HG03520 (cell line): ENCODE measurements at regions not wholly inside any gene's neighbourhood (a gene's known extent, or its start where the extent isn't known, plus 50 kb on each side); places are given as distances from the start of the nearest gene placed in this dataset.

Experiments
- ATAC-seq: cut with Tn5 transposase; IDR thresholded peaks from one replicate; pipeline ENCODE4 v1.9.1; 2021; ENCODE audit warnings: mild to moderate bottlenecking, moderate library complexity; ENCODE audit not compliant: unreplicated experiment

DNA sequence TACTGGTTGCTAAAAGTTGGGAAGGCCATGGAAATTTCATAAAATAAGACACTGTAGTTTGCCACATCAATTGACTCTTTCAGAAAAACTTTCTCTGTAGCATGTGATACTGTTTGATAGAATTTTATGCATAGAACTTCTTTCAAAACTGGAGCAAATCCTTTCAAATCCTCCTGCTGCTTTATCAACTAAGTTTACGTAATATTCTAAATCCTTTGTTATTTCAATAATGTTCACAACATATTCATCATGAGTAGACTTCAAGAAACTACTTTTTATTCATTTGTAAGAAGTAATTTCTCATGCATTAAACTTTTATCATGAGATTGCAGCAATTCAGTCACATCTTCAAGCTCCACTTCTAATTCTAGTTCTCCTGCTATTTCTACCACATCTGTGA lies 199.3 kb downstream of the PCDH18 start:
- no peak for ATAC-seq

DNA sequence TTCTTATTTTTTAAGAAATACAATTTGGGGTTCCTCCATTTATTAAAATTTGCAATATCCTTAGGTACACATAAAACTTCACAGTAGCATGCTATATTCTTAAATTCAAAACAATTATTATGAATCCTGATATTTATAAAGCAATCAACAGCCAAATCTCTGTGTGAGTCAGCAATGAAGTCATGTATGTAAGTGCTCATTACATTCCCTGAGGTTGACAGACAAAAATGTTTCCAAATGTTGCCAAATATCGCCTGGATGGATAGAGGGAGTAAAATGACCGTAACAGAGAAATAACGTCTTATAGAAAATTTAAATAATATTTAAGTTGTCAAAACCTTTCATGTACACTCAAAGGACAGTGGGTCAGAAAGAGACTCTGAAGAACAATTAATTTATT lies 220.0 kb downstream of the PCDH18 start:
- ATAC-seq, result no peak

DNA sequence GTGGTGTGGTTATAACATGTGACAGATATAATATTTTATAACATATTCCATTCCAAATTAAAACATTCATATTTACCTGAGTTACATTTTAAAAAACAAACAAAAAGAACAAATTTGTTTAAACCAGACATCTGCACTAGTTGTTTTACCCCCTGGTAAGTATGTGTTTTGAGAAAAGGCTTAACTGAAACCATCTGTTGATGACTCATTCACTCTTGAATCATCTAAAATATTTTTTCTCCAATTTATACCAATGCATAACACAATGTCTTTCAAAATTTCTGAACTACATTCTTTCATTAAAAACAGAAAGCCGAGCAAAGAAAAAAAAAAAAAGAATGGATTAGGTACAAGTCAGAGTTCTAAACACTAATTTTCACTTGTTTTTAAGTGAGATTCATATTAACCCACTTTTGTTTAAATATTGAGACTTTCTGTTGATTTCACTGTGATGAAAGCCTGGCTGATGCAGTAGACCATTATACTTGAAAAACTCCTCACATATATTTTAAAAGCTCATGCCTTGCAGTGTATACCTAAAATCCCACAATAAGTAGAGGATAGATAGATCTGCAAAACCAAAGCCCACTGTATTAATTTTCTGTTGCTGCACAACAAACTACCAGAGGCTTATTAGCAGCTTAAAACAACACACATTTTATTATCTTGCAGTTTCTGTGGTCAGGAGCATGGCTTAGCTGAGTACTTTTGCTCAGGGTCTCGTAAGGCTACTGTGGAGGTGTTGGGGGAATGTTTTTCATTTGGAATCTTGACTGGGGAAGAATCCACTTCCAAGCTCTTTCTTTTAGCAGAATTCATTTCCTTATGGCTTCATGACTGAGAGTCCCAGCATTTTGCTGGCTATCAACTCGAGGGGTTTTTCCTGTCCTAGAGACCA lies 221.5 kb downstream of the PCDH18 start:
- ATAC-seq, result no peak

DNA sequence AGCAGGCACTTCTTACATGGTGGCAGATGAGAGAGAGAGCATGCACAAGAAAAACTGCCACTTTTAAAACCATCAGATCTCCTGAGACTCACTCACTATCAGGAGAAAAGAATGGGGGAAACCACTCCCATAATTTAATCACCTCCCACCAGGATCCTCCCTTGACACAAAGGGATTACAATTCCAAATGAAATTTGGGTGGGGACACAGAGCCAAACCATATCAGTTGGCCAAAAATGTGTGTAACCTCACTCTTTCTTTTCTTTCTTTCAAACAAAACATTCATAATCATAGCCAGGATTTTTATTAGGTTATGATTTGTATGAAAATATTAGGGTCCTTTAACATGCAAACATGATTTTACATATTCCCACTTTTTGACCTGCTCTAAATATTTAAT lies 222.1 kb downstream of the PCDH18 start:
- no peak for ATAC-seq

DNA sequence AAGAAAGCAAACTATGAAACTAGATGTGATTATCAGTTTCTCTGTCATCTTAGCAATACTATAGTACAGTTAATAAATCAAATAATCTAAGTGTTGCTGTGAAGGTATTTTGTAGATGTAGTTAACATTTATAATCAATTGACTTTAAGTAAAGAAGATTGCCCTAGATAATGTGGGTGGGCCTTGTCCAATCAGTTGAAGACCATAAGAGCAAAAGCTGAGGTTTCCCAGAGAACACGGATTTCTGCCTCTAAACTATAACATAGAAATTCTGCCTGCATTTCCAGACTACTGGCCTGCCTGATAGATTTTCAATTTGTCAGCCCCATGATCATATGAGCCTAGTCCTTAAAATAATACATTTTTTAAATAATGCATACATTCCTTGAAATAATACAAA lies 222.9 kb downstream of the PCDH18 start:
- ATAC-seq, result no peak

DNA sequence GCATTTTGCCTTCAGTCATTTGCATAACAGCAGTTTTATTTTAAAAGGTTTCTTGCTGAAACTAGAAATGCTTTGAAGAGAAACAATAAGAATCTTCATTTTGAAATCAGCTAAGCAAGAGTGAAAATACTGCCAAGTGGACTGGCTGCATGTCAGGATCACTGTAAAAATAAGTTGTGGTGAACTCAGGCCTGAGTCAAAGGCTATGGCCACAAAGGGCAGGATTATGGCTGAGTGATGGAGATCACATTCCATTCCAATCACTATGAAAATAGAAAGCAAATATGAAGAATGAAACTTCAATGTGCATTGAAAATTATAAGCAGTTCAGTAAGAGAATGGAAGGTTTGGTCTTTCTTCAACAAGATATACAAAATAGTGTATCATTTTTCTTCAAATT lies 224.5 kb downstream of the PCDH18 start:
- no peak for ATAC-seq

DNA sequence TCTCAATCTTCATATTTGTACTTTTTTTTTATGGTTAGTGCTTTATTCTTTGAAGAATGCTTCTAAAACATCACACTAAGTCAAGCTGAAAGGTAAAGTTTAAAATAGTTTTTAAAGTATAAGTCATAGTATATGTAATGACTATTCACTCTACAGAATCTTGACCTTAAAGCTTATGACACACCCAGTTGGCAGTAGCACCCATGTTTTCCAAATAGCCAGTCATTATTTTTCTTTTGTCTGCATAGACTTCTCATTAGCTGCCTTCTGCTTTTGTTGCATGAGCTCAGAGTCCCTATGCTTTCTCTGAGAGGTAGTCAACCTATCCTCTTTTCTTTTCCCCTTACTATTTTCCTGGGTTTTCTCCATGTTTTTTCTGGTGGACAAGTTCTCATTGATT lies 231.5 kb downstream of the PCDH18 start:
- ATAC-seq, result no peak

DNA sequence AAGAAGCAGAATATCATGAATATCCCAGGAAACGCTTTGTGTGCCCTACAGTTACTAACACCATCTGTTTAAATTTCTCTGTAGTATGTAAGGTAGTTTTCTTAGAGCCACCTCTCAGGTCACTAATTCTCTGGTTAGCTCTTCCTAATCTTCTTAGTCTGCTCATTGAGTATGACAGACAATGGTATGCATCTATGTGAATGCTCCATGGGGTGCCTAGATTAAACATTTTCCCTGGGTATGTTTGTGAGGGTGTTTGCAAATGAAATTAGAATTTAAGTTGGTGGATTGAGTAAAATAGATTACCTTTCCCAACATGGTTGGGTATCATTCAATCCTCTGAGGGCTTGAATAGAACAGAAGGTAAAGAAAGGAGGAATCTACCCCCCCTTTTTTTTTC lies 233.0 kb downstream of the PCDH18 start:
- ATAC-seq, result no peak

DNA sequence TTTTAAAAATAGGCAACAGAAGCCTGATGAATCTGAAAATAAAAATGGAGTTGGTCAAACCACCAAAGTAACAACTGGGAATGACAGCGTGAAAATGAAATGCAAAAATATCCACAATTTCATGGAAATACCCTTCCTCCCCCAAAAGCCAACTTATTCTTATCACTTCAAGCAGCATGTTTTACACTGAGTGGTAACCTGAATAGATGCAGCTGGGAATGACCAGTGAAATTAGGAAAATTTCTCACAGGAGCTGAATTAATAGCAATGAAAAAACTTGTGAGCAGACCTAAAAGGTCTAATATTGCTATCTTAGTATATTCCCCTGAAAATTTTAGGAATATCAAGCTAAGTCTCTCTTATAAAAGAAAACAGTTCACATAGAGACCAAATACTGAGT lies 239.0 kb downstream of the PCDH18 start:
- no peak for ATAC-seq

DNA sequence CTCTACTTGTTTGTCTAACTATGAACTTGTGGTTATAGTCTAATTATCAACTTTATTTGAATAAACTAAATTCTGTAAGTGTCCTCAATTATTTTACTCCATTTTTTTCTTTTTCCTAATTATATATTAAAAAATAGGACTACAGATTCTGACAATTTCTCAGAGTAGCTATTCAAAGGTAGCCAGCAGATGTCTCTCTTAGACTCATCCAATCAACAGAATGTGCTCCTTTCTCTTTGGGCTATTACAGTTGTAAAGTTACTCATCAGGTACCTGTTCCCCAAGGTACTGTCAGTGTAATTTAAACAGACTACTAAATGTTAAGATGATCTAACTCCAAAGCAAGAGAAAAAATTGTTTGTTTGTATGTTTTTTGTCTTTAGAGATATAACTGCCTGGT lies 248.6 kb downstream of the PCDH18 start:
- ATAC-seq, result no peak

DNA sequence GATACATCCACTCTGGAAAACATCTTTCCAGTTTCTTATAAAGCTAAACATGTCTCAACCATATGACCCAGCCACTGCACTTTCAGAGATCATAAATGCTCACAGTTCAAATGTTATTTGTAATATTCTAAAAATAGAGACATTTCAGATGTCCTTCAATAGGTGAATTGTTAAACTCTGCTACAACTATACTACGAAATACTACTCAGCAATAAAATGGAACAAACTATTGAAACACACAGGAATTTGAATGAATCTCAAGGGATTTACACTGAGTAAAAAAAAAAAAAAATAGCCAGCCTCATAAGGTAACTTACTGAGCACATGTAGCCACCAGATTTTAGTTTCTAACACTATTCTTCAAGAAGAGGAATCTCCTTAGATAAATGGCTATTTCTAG lies 253.9 kb downstream of the PCDH18 start:
- ATAC-seq, result no peak

DNA sequence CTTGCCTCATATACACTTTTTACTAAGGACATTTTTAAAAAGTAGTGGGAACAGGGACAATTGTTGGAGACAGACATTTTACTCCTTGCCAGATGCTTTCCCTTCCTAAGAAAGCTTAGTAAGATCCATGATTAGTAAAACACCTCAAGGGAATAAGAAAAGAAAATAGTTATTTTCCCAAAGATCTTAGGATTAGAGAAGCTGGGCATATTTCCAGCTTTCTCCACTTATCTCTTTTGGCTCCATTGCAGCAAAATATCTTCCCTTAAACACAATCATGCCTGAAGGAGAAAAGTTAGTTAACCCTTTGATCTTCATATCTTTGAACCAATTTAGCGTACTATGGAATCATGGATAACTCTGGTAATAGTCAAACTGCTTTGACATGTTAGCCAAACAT lies 257.9 kb downstream of the PCDH18 start:
- no peak for ATAC-seq

DNA sequence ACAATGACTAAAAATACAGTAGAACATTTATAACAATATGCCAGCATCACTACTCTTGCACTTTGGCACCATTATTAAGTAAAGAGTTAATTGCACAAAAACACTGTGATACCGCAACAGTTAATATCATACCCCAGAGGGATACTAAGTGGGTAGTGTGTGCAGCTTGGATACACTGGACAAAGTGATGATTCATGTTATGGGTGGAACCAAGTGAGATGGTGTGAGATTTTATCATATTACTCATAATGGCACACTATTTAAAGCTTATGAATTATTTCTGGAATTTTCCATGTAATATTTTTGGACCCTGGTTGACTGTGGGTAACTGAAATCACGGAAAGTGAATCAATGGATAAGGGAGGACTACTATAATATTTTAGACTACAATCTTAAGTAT lies 265.3 kb downstream of the PCDH18 start:
- no peak for ATAC-seq

DNA sequence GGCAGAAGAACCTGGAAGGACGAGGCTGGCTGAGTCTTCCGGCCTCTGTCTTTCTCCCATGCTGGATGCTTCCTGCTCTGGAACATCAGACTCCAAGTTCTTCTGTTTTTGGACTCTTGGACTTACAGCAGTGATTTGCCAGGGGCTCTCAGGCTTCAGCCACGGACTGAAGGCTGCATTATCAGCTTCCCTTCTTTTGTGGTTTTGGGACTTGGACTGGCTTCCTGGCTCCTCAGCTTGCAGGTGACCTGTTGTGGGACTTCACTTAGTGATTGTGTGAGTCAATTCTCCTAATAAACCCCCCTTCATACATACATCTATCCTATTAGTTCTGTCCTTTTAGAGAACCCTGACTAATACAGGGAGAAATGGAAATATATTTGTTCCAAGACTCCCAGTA lies 265.8 kb downstream of the PCDH18 start:
- no peak for ATAC-seq

DNA sequence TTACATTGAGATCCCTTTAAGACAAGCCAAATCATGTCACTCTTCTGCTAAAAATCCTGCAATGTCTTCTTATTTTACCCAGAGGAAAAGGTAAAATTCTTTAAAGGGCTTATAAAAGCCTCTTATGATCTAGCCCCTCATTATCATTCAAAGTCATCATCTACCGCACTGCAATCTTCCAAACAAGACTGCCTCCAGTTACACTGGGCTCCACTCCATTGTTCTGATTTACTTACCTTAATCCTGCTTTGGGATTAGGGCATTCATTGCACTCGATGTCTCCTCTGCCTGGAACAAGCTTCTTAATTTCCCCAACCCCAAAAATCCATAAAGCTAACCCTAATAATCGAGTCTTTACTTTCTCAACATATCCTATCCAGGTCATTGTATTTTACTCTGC lies 269.1 kb downstream of the PCDH18 start:
- no peak for ATAC-seq

DNA sequence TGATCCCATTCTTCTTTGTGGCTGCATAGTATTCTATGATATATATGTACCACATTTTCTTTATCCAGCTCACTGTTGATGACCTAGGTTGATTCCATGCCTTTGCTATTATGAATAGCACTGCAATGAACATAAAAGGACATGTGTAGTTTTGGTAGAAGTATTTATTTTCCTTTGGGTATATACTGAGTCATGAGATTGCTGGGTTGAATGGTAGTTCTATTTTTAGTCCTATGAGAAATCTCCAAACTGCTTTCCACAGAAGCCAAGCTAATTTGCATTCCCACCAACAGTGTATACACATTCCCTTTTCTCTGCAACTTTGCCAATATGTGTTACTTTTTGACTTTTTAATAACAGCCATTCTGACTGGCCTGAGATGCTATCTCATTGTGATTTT lies 278.3 kb downstream of the PCDH18 start:
- ATAC-seq, result no peak

DNA sequence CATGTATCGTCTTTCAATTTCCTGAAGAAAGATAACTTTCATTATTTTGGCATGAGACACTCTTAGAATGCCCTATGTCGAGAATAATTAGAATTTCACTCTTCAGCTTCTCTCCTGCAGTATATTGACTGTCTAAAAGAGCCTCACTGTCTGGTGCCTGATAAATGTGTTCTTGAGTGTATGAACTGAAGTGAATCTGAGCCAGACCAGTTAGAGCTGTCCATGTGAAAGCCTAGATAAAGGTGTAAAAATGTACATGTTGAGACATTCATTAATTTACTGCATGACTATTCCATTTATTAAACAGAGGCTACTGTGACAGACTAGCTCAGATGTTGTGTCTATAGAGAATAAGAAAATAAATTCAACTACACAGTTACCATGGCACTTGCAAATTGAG lies 283.2 kb downstream of the PCDH18 start:
- no peak for ATAC-seq

DNA sequence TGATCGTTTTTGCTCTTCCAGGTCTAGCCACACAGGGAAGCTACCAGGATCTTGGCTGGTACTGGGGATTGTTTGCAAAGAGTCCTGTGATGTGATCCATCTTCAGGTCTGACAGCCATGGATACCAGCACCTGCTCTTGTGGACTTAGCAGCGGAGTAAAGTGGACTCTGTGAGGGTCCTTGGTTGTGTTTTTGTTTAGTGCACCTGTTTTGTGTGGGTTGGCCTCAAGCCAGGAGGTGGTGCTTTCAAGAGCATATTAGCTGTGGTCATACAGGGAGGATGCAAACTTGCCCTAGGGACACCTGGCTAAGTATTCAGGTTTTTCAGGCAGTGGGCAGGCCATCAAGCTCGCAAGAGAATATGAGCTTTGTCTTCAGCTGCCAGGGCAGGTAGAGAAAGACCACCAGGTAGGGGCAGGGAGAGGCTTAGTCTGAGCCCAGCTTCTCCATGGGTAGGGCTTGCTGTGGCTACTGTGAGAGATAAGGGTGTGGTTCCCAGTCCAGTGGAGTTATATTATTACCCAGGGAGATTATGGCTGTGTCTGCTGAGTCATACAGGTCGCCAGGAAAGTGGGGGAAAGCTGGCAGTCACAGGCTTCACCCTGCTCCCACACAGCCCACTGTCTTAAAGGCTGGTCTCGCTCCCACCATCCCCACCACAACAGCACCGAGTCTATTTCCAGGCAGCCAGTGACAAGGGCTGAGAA lies 293.7 kb downstream of the PCDH18 start:
- no peak for ATAC-seq

DNA sequence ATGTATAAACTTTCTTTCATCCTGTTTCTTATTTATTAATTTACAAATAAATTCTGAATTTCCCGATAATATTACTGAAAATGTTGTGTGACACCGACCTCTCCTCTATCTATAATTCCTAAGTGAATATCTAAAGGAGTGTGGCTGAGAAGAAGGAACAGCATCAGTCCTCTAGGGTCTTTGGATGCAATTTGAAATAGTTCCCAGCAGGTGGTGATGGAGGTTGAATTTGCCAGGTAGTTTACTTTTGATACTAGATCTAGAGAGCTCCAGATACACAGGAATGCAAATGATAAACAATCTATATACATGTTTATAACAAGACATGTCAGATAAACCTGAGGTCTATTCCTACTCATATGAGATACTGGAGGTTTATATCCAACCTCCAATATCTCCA lies 305.4 kb downstream of the PCDH18 start:
- ATAC-seq, result no peak

DNA sequence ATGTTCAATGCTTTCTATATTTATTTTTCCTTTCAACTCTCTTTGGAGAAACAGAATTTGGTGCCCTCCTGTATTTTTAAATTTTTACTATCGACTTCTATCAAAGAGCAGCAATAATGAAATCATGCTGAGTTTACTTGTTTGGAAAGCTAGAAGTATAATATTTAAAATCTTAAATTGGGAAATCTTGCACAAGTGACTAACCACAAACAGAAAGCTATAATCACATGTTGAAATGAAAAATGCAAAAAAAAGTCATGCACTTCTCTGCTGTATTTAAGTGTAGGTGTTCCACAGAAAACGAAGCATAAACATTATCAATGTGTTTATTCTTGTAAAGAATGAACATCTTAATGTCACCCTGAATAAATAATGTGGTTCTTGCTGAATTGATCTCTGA lies 306.1 kb downstream of the PCDH18 start:
- no peak for ATAC-seq

DNA sequence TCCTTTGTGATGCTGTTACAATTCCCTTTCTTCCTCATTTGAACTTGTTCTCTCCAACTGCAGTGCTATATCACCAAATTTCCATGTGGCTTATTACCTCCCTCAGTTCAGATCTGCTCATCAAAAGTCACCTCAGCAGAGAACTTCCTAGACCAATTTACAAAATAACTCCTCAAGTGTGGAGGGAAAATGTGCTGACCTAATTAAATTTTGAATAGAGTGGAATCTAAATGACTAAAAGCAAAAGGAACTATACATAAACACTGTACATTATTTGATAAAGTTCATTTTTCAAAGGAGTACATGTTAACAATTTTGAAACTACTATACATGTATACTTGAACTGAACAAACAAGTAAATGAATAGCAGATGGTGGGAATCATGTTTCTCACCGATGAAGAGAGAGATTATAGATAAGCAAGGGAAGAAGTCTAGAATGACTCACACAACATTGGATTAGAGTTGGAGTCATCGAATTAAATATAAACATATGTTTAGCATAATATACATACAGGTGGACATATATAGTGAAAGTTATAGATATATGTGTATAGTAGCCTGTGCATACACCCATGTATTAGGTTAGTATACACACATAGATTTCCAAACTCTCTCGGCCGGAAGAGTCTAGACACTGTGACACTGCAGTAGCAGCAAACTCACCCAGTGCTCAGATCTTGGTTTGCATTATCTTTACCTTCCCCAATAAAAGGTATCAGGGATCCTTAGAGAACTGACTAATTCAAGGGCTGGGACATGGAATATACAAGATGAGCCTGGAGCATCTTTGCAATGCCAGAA lies 318.7 kb downstream of the PCDH18 start:
- ATAC-seq, result no peak

DNA sequence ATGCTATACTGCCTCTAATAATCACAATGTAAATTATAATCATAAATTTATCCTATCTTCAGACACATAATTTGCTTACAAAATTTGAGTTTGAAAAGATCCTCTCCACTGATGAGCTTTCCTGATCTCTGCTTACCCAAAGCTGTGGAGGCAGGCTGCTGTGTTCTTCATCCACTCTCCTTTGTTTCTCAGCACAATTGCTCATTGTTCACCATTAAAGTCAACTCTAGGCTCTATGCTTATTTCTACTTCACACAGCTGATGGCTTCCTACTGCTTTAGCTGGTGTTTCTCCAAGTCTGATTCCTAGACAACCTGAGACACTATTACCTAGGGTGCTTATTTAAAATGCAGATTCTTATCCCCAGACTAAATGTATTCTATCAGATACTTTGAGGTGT lies 319.7 kb downstream of the PCDH18 start:
- ATAC-seq, result no peak
